GM12878 (cell line): ENCODE measurements at regions not wholly inside any gene's neighbourhood (a gene's known extent, or its start where the extent isn't known, plus 50 kb on each side); places are given as distances from the start of the nearest gene placed in this dataset.

Experiments
- ATF2 ChIP-seq: IDR thresholded peaks from 2 replicates; pipeline ENCODE4 v1.6.1; 2012; ENCODE audit warnings: low read length, inconsistent platforms
- BHLHE40 ChIP-seq, 2 experiments: fragments of 450-650 bp in 1 of 2; IDR thresholded peaks; 2 replicates each; pipeline ENCODE4 v1.6.1; 2011 to 2017; ENCODE audit warnings: low read depth in 2 of 2, borderline replicate concordance in 1 of 2, improper control_type of control experiment in 1 of 2, low read length in 1 of 2, mild to moderate bottlenecking in 1 of 2
- CREB1 ChIP-seq: IDR thresholded peaks from 2 replicates; pipeline ENCODE4 v1.6.1; 2012; ENCODE audit warnings: low read depth, mild to moderate bottlenecking, inconsistent platforms
- DPF2 ChIP-seq: fragments of 450-650 bp; IDR thresholded peaks from 2 replicates; pipeline ENCODE4 v1.6.1; 2017; ENCODE audit warnings: mild to moderate bottlenecking
- E2F8 ChIP-seq: fragments of 450-650 bp; IDR thresholded peaks from 2 replicates; pipeline ENCODE4 v1.6.1; 2018; ENCODE audit warnings: mild to moderate bottlenecking, low read depth, moderate library complexity; ENCODE audit not compliant: partially characterized antibody
- EED ChIP-seq: sonication (generic); IDR thresholded peaks from 2 replicates; pipeline ENCODE4 v1.6.1; 2016; ENCODE audit warnings: antibody characterized with exemption, low read depth
- EP300 ChIP-seq, 2 experiments: fragments of 150-350 bp in 1 of 2; IDR thresholded peaks; 2 replicates each; pipeline ENCODE4 v1.6.1; 2011 to 2012; ENCODE audit warnings: low read depth in 2 of 2, low read length in 2 of 2, borderline replicate concordance in 1 of 2, improper control_type of control experiment in 1 of 2, inconsistent platforms in 1 of 2; ENCODE audit not compliant: control insufficient read depth in 1 of 2
- IKZF1 ChIP-seq: fragments of 450-650 bp; conservative IDR thresholded peaks from 2 replicates; pipeline ENCODE4 v1.6.1; 2017; ENCODE audit warnings: antibody characterized with exemption, mild to moderate bottlenecking
- MTA2 ChIP-seq: fragments of 450-650 bp; IDR thresholded peaks from 2 replicates; pipeline ENCODE4 v1.6.1; 2016; ENCODE audit warnings: low read depth, mild to moderate bottlenecking, moderate library complexity
- NRF1 ChIP-seq: conservative IDR thresholded peaks from 2 replicates; pipeline ENCODE4 v1.6.1; 2011; ENCODE audit warnings: mild to moderate bottlenecking, low read depth, low read length, improper control_type of control experiment
- PKNOX1 ChIP-seq: fragments of 450-650 bp; IDR thresholded peaks from 2 replicates; pipeline ENCODE4 v1.6.1; 2016; ENCODE audit warnings: mild to moderate bottlenecking
- POU2F2 ChIP-seq: IDR thresholded peaks from 3 replicates; pipeline ENCODE4 v1.6.1; 2011; ENCODE audit warnings: low read depth, mild to moderate bottlenecking, low read length, borderline replicate concordance
- PRDM15 ChIP-seq: fragments of 450-650 bp; formaldehyde crosslinking; IDR thresholded peaks from 2 replicates; pipeline ENCODE4 v1.4.0; 2020; ENCODE audit warnings: mild to moderate bottlenecking, moderate library complexity
- RELA ChIP-seq: fragments of 450-650 bp; IDR thresholded peaks from 2 replicates; pipeline ENCODE4 v1.8.0; 2014; ENCODE audit warnings: borderline replicate concordance; ENCODE audit not compliant: partially characterized antibody
- RELB ChIP-seq: fragments of 450-650 bp; IDR thresholded peaks from 2 replicates; pipeline ENCODE4 v1.6.1; 2017; ENCODE audit warnings: low read depth, mild to moderate bottlenecking, moderate library complexity

- TF ChIP-seq E2F8: no peak
- no peak for TF ChIP-seq PRDM15 (CRISPR knock-in tag)
- no peak for TF ChIP-seq CREB1
- TF ChIP-seq ATF2: no peak; the same call in 1 of the 2 replicates
- TF ChIP-seq POU2F2: peak; percentile 89; the same call in 2 of the 3 replicates
- no peak for TF ChIP-seq NRF1
- TF ChIP-seq EED: peak; percentile 69
- TF ChIP-seq EP300 (IDR thresholded peaks at IDR 0.05; ENCODE audit: borderline replicate concordance in 1 of 2, control insufficient read depth in 1 of 2, low read depth in 2 of 2, low read length in 2 of 2): peak; percentile 33 to 47; a peak in 1 of 4 replicates
- peak; percentile 52; the same call in 1 of the 2 replicates for TF ChIP-seq DPF2
- TF ChIP-seq IKZF1: peak; percentile 78
- TF ChIP-seq RELA: no peak
- peak; percentile 36 to 54; a peak in 2 of 4 replicates for TF ChIP-seq BHLHE40 (IDR thresholded peaks at IDR 0.05; ENCODE audit: borderline replicate concordance in 1 of 2, low read depth in 2 of 2, low read length in 1 of 2)
- peak; percentile 81 for TF ChIP-seq MTA2
- no peak for TF ChIP-seq PKNOX1
- peak; percentile 57 for TF ChIP-seq RELB
Observed at GRCh38 chr11:71373791-71374454, 74.3 kb downstream of the DHCR7 start (continued).
